Activated naive CD4-positive, alpha-beta T cell treated with anti-CD3 and anti-CD28 coated beads, Interleukin-2, amount 50 U/mL, for 24 hours (primary cell): ENCODE measurements at regions not wholly inside any gene's neighbourhood (a gene's known extent, or its start where the extent isn't known, plus 50 kb on each side); places are given as distances from the start of the nearest gene placed in this dataset.

ENCODE experiments used
- H3K27ac Mint-ChIP-seq: one replicate; pipeline ENCODE4 v1.8.0; 2021; ENCODE audit warnings: mild to moderate bottlenecking, mixed read lengths
- H3K27me3 Mint-ChIP-seq: one replicate; pipeline ENCODE4 v1.8.0; 2021; ENCODE audit warnings: mixed read lengths
- H3K36me3 Mint-ChIP-seq: one replicate; pipeline ENCODE4 v1.8.0; 2021; ENCODE audit warnings: mixed read lengths
- H3K4me1 Mint-ChIP-seq: one replicate; pipeline ENCODE4 v1.8.0; 2021; ENCODE audit warnings: mixed read lengths
- H3K4me3 Mint-ChIP-seq: one replicate; pipeline ENCODE4 v1.8.0; 2021; ENCODE audit warnings: mild to moderate bottlenecking, mixed read lengths
- H3K9me3 Mint-ChIP-seq: one replicate; pipeline ENCODE4 v1.8.0; 2021; ENCODE audit warnings: mixed read lengths

GRCh38 chr4:182082910-182083309 lies 160.3 kb upstream of the TENM3 start:
- Mint-ChIP-seq H3K36me3 (no peaks in the 10 kb centered on the region), H3K27ac (no peak overlapping the region), H3K4me1 (no peaks in the 10 kb centered on the region), H3K4me3 (no peak overlapping the region), H3K27me3 (peaks cover 2% of the 10 kb centered on the region), H3K9me3 (no peaks in the 10 kb centered on the region)

DNA sequence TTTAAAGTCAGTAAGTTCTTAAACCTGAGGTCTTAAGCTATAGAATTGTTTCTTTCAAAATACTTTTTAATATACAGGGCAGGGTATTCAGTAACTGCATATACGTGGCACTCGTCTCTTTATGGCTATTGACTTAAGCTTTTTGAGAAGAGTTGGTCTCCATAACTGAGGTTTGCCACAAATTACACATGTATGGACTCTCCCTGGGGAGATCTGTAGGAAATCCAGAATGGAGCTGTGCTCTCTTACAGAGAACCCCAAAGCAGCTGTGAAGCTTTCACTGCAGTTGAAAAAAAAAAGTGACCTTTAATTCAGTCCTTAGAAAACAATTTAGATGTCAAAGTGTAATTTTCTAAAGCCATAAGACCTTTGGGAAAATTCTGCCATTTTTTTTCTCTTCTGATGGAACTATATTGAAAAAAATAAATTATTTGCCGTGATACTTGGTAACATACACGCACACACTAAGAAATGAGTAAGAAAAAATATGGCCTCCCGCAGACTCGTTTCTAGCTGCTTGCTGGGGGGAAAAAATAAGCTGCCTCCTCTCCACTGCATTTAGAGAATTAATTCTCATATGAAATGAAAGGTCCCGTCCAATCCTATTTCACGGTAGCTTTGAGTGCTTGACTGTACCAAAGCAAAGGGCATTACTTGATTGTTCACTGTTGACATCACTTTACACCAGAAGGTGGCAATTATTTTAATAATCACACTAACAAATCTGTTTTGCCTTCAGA lies 159.4 kb upstream of the TENM3 start:
- Mint-ChIP-seq H3K36me3 (no peaks in the 10 kb centered on the region), H3K4me3 (no peak overlapping the region), H3K9me3 (no peaks in the 10 kb centered on the region), H3K27ac (no peak overlapping the region), H3K27me3 (peaks cover 2% of the 10 kb centered on the region), H3K4me1 (no peaks in the 10 kb centered on the region)

DNA sequence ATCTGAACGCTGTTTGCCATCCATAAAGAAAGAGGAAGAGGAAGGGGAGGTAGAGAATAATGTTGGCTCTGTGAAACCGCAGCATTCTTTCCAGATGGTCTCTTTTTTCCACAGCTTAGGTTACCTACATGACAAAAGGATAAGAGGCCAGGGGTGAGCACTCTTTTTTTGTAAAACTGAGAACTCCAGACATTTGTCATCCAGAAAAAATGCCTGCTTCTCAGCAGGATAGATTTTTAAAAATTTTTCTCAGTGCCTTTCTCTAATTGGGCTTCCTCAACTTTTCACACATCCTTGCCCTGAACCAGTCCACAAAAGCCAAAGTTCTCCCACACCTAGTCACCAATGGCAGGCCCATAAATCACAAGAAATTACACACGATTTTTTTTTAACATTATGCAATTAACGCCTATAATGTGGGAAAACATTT lies 158.1 kb upstream of the TENM3 start:
- no peak overlapping the region for H3K4me3 Mint-ChIP-seq
- H3K9me3 Mint-ChIP-seq = no peaks in the 10 kb centered on the region
- H3K36me3 Mint-ChIP-seq = no peaks in the 10 kb centered on the region
- no peak overlapping the region for H3K27ac Mint-ChIP-seq
- peaks cover 2% of the 10 kb centered on the region for H3K27me3 Mint-ChIP-seq
- H3K4me1 Mint-ChIP-seq = no peaks in the 10 kb centered on the region

DNA sequence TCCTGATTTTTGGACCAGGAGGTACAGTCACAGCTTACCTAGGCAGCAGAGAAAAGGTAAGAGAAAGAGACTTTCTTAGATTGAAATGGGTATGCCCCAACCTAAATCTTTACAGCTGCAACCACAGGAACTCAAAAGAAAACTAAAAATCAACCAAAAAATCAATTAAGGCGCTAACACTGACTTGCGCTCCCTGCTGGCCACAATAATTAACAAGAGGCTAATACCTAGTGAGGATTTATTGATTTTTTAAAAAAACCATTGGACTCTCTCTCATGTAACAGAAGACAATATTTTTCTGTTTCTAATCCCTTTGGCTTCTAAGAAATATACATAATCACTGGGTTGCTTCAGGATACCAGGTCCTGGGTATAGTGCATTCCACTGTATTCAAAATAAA lies 153.9 kb upstream of the TENM3 start:
- no peak overlapping the region for H3K27ac Mint-ChIP-seq

GRCh38 chr4:182090186-182090585 lies 153.0 kb upstream of the TENM3 start:
- Mint-ChIP-seq H3K27me3 (no peaks in the 10 kb centered on the region), H3K9me3 (no peaks in the 10 kb centered on the region), H3K4me3 (no peak overlapping the region), H3K4me1 (no peaks in the 10 kb centered on the region), H3K27ac (no peak overlapping the region), H3K36me3 (no peaks in the 10 kb centered on the region)

More for the DNA sequence above, 153.9 kb upstream of the TENM3 start:
- Mint-ChIP-seq H3K4me3 (no peak overlapping the region), H3K9me3 (no peaks in the 10 kb centered on the region), H3K36me3 (no peaks in the 10 kb centered on the region), H3K4me1 (no peaks in the 10 kb centered on the region), H3K27me3 (peaks cover 2% of the 10 kb centered on the region)

GRCh38 chr4:182091128-182091527 lies 152.1 kb upstream of the TENM3 start:
- no peaks in the 10 kb centered on the region for H3K9me3 Mint-ChIP-seq
- H3K27ac Mint-ChIP-seq = no peak overlapping the region
- no peaks in the 10 kb centered on the region for H3K36me3 Mint-ChIP-seq
- H3K4me3 Mint-ChIP-seq = no peak overlapping the region
- no peaks in the 10 kb centered on the region for H3K4me1 Mint-ChIP-seq
- H3K27me3 Mint-ChIP-seq = no peaks in the 10 kb centered on the region

GRCh38 chr4:182093431-182093831 lies 149.8 kb upstream of the TENM3 start:
- Mint-ChIP-seq H3K27me3 (no peaks in the 10 kb centered on the region), H3K36me3 (no peaks in the 10 kb centered on the region), H3K27ac (no peak overlapping the region), H3K4me1 (no peaks in the 10 kb centered on the region), H3K4me3 (no peak overlapping the region), H3K9me3 (peaks cover 3% of the 10 kb centered on the region)

GRCh38 chr4:182093935-182094334 lies 149.3 kb upstream of the TENM3 start:
- Mint-ChIP-seq H3K36me3 (no peaks in the 10 kb centered on the region), H3K9me3 (peaks cover 4% of the 10 kb centered on the region), H3K4me3 (no peak overlapping the region), H3K27ac (no peak overlapping the region), H3K27me3 (no peaks in the 10 kb centered on the region), H3K4me1 (no peaks in the 10 kb centered on the region)

DNA sequence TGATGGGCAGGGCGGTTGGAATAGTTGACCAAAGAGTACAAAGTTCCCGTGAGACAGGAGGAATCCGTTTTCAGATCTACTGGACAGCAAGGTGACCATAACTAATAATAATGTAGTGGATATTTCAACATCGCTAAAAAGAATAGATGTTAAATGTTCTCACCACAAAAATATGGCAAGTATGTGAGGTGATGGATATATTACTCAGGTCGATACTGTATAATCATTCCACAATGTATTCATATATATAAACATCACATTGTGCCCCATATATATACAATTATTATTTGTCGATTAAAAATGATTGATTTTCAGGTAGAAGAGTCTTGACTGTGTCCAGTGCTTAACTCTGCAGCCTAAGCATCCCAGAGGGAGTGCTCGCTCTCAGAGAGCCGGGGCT lies 141.6 kb upstream of the TENM3 start:
- Mint-ChIP-seq H3K27me3 (no peaks in the 10 kb centered on the region), H3K4me1 (no peaks in the 10 kb centered on the region), H3K9me3 (peaks cover 4% of the 10 kb centered on the region), H3K27ac (no peak overlapping the region), H3K36me3 (no peaks in the 10 kb centered on the region), H3K4me3 (no peak overlapping the region)

DNA sequence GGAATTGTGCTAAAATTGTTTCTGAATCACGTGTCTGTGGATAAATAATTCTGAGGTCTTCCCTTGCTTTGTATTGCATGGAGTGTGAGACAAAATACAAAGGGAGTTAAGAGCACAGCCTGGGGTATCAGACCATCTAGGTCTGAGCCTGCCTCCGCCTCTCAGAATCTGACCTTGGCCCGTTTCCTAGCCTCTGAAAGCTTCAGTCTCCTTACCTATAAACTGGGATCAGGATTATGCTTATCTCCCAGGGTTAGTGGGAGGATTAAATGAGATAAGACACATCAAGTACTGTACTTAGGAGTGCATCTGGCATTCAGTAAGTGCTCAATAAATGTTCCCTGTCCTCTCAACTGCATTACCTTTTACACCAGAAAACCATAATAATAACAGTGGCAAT lies 140.6 kb upstream of the TENM3 start:
- H3K4me1 Mint-ChIP-seq = no peaks in the 10 kb centered on the region
- H3K27me3 Mint-ChIP-seq = no peaks in the 10 kb centered on the region
- no peaks in the 10 kb centered on the region for H3K36me3 Mint-ChIP-seq
- no peak overlapping the region for H3K27ac Mint-ChIP-seq
- H3K9me3 Mint-ChIP-seq = peaks cover 4% of the 10 kb centered on the region
- no peak overlapping the region for H3K4me3 Mint-ChIP-seq

GRCh38 chr4:182103614-182104319 lies 139.4 kb upstream of the TENM3 start:
- Mint-ChIP-seq H3K9me3 (no peaks in the 10 kb centered on the region), H3K36me3 (no peaks in the 10 kb centered on the region), H3K27ac (no peak overlapping the region), H3K27me3 (no peaks in the 10 kb centered on the region), H3K4me1 (no peaks in the 10 kb centered on the region), H3K4me3 (no peak overlapping the region)

DNA sequence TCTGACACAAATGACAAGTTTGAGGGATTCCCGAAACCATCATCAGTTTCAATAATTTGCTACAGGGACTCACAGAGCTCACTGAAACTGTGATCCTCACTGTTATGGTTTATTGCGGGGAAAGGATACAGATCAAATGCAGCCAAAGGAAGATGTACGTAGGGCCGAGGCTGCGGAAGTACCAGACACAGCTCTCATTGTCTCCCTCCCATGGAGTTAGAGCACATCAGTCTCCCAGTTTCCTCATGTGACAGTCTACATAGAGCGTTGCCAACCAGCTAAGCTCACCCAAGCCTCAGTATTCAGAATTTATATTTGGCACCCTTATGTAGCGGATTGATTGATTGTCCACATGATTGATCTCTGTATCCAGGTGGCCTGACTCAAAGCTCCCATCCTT lies 137.8 kb upstream of the TENM3 start:
- no peak overlapping the region for H3K27ac Mint-ChIP-seq
- no peak overlapping the region for H3K4me3 Mint-ChIP-seq
- H3K9me3 Mint-ChIP-seq = no peaks in the 10 kb centered on the region
- H3K36me3 Mint-ChIP-seq = no peaks in the 10 kb centered on the region
- H3K4me1 Mint-ChIP-seq = no peaks in the 10 kb centered on the region
- H3K27me3 Mint-ChIP-seq = no peaks in the 10 kb centered on the region

- Mint-ChIP-seq H3K27me3 (no peaks in the 10 kb centered on the region), H3K4me1 (no peaks in the 10 kb centered on the region), H3K36me3 (no peaks in the 10 kb centered on the region), H3K9me3 (no peaks in the 10 kb centered on the region), H3K4me3 (no peak overlapping the region), H3K27ac (no peak overlapping the region)
Observed at GRCh38 chr4:182107931-182108330, 135.3 kb upstream of the TENM3 start.

- Mint-ChIP-seq H3K9me3 (no peaks in the 10 kb centered on the region), H3K4me3 (no peak overlapping the region), H3K27ac (no peak overlapping the region), H3K27me3 (peaks cover 2% of the 10 kb centered on the region), H3K4me1 (no peaks in the 10 kb centered on the region), H3K36me3 (no peaks in the 10 kb centered on the region)
Observed at GRCh38 chr4:182111586-182111985, 131.6 kb upstream of the TENM3 start.

DNA sequence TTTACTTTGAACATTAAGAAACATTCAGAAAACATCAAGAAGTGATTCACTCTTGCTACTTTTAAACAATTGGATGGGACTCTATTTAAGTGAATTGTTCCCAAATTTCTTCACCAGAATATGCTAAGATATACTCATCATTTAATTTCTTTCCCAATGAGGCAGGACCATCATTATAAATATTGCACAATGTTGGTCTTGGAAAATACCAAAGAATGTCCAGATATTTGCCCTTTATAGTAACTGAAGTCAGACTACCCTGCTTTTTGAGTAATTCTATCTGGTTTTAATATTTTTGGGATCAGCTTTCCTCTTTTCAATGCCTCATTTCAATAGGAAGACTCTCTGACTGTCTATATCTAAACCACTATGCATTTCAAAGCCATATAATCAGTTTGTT lies 129.4 kb upstream of the TENM3 start:
- Mint-ChIP-seq H3K36me3 (no peaks in the 10 kb centered on the region), H3K27me3 (peaks cover 2% of the 10 kb centered on the region), H3K27ac (no peak overlapping the region), H3K4me1 (no peaks in the 10 kb centered on the region), H3K4me3 (no peak overlapping the region), H3K9me3 (peaks cover 6% of the 10 kb centered on the region)

- Mint-ChIP-seq H3K27me3 (no peaks in the 10 kb centered on the region), H3K4me1 (no peaks in the 10 kb centered on the region), H3K27ac (no peak overlapping the region), H3K36me3 (no peaks in the 10 kb centered on the region), H3K4me3 (no peak overlapping the region), H3K9me3 (peaks cover 24% of the 10 kb centered on the region)
Observed at GRCh38 chr4:182124359-182124758, 118.8 kb upstream of the TENM3 start.
